GM12872 (cell line): ENCODE measurements at regions not wholly inside any gene's neighbourhood (a gene's known extent, or its start where the extent isn't known, plus 50 kb on each side); places are given as distances from the start of the nearest gene placed in this dataset.

Experiments
- CTCF ChIP-seq: IDR thresholded peaks from 3 replicates; pipeline ENCODE4 v1.5.1; 2011; ENCODE audit warnings: low read depth, mild to moderate bottlenecking, low read length, moderate library complexity; ENCODE audit not compliant: insufficient read depth

GRCh38 chr10:128384831-128385230 lies 258.6 kb upstream of the MKI67 start:
- no peak for TF ChIP-seq CTCF

DNA sequence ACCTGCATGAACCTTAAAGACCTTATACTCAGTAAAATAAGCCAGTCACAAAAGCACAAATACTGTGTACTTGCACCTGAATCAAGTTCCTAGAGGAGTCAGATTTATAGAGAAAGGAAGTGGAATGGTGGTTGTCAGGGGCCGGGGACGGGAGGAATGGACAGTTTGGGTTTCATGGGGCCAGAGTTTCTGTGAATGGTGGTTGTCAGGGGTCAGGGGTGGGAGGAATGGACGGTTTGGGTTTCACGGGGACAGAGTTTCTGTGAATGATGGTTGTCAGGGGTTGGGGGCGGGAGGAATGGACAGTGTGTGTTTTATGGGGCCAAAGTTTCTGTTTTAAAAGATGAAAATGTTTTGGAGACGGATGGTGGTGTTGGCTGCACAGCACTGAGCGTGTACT lies 260.0 kb upstream of the MKI67 start:
- no peak for TF ChIP-seq CTCF

DNA sequence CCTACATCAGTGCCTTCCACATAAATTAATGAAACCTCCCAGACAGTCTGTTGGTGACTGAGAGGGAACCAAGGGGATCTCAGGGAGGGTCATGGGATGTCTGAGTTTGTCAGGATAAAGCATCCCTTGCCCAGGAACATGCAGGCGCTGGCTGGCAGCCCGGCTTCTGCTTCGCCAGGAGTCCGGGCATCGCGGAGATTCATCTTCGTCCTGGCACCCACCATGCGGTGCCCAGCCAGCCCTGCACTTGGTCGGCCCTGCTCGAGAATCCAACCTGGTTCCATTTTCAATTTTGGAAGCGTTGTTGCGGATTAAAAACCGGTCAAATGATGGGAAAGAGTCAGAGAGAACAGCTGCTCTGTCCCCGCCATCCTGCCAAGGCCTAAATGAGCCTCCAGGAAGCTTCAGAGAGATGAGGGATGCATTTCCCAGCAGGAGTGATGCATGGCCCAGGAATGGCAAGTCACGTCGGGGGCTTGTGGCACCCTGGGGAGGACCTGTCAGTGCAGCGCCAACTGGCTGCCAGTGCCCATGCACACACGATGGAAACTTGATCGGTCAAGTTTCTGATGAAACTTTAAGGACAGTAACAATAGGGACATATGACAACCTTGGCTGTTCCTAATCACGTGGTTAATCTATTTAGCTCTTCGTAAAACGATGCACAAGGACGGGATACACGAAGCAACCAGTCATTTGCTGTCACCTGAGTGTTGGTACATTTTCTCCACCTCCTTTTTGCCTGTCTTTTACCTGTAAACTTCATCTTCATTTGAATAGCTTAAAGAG lies 260.8 kb upstream of the MKI67 start:
- no peak for TF ChIP-seq CTCF

GRCh38 chr10:128390596-128390995 lies 264.4 kb upstream of the MKI67 start:
- TF ChIP-seq CTCF: no peak

DNA sequence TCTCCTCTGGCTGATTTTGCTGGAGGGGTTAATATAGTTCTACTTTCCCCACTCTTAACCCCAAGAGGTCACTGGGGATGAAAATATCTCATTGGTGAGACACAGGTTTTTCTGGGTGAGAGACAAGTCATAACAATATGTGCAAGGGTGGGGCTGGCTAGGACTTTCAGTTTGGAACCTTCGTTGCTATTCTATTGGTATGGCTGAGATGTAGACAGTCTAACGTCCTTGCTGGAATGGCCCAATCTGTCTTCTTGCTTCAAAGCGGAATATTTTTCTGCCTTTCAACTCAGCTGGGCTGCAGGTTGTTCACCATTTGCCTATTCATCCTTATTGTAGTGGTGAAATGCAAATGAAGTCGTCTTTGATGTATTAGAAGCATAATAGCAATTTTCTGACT lies 267.3 kb upstream of the MKI67 start:
- no peak for TF ChIP-seq CTCF

GRCh38 chr10:128398118-128398517 lies 271.9 kb upstream of the MKI67 start:
- TF ChIP-seq CTCF: no peak

DNA sequence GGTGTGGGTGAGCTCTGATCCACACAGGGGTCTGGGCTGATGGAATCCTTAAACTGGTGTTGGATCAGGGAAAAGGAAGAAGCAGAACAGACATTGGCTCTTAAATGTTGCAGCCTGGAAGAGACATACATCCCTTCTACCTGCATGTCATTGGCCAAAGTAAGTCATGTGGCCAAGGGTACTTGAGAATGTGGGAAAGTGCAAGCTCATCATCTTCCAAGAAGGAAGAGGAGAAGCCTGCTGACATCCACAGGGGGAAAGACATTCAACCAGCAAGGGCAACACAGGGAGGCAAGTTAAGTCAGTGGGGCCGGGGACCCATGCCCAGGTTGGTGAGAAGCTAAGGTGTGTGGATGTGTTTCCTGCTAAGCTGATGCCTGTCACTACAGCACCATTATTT lies 272.8 kb upstream of the MKI67 start:
- TF ChIP-seq CTCF: no peak
